Choroid plexus epithelial cell (primary cell): ENCODE measurements at regions not wholly inside any gene's neighbourhood (a gene's known extent, or its start where the extent isn't known, plus 50 kb on each side); places are given as distances from the start of the nearest gene placed in this dataset.

ENCODE experiments used
- DNase-seq: peaks from one replicate; pipeline ENCODE4 v3.0.0-alpha.2; 2010; ENCODE audit warnings: low read depth
- H3K4me3 ChIP-seq: 2 replicates; pipeline ENCODE4 v1.5.1; 2011; ENCODE audit warnings: low read depth, mild to moderate bottlenecking, control low read depth, low read length, moderate library complexity
- CTCF ChIP-seq: conservative IDR thresholded peaks from 2 replicates; pipeline ENCODE4 v1.5.1; 2011; ENCODE audit warnings: low read depth, mild to moderate bottlenecking, control low read depth, inconsistent platforms, low read length, moderate library complexity

GRCh38 chr6:132933090-132933489 is 118.7 kb downstream of the RPS12 start:
- DNase-seq, result peak; percentile 18
- H3K4me3 ChIP-seq, result no peak overlapping the region
- TF ChIP-seq CTCF, result no peak

- TF ChIP-seq CTCF, result no peak
- no peak for DNase-seq
- no peak overlapping the region for H3K4me3 ChIP-seq
Measured at GRCh38 chr6:132934496-132934895, 120.1 kb downstream of the RPS12 start.

- H3K4me3 ChIP-seq, result no peak overlapping the region
- no peak for TF ChIP-seq CTCF
- no peak for DNase-seq
Measured at GRCh38 chr6:132936646-132937045, 122.3 kb downstream of the RPS12 start.

GRCh38 chr6:132937466-132937906 is 123.1 kb downstream of the RPS12 start:
- no peak overlapping the region for H3K4me3 ChIP-seq
- peak; percentile 85 for TF ChIP-seq CTCF
- DNase-seq, result peak; percentile 69

- DNase-seq, result no peak
- TF ChIP-seq CTCF, result no peak
- no peak overlapping the region for H3K4me3 ChIP-seq
Measured at GRCh38 chr6:132948889-132949288, 134.5 kb downstream of the RPS12 start.

GRCh38 chr6:132950566-132950965 is 136.2 kb downstream of the RPS12 start:
- no peak for DNase-seq
- H3K4me3 ChIP-seq, result no peak overlapping the region
- TF ChIP-seq CTCF, result no peak

- no peak for TF ChIP-seq CTCF
- H3K4me3 ChIP-seq, result no peak overlapping the region
- no peak for DNase-seq
Measured at GRCh38 chr6:132952031-132952867, 137.9 kb downstream of the RPS12 start.
